Tongue (tissue), 1 donor: ENCODE measurements at regions not wholly inside any gene's neighbourhood (a gene's known extent, or its start where the extent isn't known, plus 50 kb on each side); places are given as distances from the start of the nearest gene placed in this dataset.
"Not testable (repeated sequence)": the region's sequence is repeated elsewhere in the genome, so short reads cannot be mapped to it uniquely, and the experiment has no call there.

Experiments
- DNase-seq: peaks from one replicate; pipeline ENCODE4 v3.0.0-alpha.2; 2015

DNA sequence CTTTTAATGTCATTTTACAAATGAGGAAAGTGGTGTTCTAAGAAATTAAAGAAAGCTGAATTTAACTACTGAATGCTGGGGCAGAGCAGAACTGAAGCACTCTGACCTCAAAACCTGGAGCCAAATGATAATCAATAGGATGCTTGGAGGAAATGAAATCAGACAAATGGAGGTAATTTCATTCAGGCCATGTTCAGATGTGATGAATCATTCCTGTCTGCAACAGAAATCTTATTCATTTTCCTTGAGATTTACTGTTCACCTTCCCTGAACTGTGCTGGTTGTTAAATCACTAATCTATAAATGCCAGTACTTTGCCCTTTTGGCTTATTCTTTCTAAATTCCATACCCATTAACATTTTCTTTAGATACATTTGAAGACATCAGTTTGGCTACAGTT is 85.6 kb upstream of the SNX7 start:
- DNase-seq: no peak

DNA sequence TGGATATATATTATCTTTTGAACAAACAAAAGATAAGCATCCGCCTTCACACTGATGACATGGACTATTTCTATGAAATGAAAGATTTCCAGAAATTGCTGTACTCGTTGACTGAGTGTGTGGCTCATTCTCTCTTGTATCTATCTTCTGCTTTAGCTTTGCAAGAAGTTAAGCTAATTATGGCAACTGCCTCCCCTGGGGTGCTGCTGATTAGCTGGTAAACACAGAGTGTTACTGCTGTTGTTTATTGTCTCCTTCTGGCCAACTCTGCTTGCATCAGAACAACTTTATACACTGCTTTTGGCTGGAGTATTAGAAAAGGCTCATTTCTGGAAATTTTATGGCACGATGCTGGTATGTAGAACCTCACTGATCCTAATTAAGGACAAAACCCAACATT is 95.6 kb upstream of the SNX7 start:
- DNase-seq: no peak

DNA sequence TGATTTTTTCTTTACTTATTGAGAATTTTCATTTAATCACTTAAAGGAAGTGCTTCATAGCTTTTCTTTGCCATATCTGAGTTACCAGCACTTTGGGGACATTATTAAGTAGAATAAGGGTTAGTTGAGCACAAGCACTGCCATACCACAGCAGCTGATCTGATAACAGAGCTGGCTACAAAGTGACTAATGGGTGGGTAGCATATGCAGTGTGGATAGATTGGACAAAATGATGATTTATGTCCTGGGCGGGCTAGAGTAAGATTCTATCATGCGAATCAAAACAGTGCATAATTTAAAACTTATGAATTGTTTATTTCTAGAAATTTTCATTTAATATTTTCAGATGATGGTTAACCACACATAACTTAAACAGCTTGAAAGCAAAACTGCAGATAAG is 102.2 kb upstream of the SNX7 start:
- DNase-seq: no peak

DNA sequence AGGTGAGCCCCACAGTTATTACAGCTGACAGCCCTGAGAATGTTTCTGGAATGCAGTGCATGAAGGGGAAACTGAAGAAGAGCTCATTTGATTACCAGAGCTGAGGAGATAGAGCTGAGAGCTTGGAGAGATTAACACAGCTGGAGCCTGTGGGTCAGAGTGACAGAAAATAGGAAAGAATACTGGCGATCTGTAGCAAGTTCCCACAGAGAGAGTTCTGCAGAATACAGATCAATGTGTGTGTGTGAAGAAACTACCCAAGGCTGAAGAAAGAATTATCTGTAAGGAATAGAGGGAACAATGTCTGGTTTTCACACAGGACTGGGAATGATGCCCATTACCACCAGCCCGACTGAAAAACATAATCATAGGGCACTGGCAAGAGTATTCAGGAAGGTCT is 103.6 kb upstream of the SNX7 start:
- DNase-seq: no peak

DNA sequence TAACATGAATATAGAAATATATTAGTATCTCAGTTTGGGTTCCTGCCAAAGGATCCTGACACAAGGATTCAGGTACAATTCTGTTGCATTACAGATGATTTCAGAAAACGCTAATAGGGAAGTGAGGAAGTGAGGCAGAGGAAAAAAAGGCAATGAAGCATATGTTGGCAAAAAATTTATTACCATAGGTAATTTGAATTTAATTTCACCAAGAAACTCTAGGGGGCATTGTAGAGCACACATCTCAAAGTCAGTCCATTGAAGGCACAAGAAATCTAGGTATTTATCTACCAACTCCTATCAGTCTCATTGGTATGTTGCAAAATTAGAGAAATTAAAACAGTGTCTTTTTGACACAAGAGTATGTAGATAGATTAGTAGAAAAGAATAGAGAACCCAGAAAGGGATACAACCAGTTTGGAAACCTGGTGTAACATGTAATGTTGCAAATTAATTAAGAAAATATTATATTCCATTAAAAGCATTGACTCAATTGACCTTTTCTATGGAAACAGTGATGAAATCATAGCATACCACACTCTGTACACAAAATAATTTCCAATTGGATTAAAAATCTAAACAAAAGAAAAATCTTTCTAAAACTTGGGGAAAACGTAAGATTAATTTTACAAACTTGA is 104.9 kb upstream of the SNX7 start:
- no peak for DNase-seq

DNA sequence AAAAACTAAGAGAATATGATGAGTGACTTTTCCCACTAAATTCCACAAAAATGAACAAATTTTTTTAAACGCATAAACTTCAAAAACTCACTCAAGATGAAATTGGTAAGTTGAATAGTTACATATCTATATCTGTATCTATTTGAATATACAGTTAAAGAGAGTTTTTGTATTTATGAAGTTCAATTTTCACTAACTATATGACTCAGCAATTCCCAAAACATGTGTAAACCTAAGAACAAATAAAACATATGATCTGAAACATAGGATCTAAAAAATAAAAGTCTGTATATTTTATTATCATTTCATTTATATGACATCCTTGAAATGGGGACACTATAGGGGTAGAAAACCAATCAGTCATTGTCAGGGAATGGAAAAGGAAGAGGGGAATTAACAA is 105.7 kb upstream of the SNX7 start:
- no peak for DNase-seq

DNA sequence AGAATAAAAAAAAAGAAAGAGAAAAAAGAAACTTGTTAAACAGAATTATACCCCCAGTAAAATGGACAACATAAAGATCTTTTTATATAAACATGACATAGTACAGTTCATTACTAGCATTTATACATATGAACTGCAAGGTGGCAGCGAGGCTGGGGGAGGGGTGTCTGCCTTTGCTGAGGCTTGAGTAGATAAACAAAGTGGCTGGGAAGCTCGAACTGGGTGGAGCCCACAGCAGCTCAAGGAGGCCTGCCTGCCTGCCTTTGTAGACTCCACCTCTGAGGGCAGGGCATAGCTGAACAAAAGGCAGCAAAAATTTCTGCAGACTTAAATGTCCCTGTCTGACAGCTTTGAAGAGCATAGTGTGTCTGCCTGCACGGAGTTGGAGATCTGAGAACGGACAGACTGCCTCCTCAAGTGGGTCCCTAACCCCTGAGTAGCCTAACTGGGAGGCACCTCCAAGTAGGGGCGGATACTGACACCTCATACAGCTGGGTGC is 108.9 kb upstream of the SNX7 start:
- not testable (repeated sequence) for DNase-seq

DNA sequence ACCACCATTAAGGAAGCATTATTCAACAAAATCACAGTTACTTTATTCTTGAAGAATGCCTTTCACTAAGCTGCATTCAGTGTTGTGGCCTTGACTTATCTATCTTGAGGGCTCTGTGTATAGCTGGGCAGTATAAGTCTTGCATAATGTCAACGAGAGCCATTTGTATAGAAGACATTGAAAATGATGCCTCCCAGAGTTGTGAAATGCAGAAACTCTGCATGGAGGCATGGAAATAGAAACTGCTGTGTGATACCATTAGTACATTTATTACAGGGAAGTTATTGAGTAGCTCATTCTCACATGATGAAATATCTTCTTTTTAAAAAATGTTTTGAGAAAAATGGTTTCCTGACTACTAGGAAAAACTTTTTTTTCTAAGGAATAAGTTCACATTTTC is 111.4 kb upstream of the SNX7 start:
- DNase-seq: no peak

DNA sequence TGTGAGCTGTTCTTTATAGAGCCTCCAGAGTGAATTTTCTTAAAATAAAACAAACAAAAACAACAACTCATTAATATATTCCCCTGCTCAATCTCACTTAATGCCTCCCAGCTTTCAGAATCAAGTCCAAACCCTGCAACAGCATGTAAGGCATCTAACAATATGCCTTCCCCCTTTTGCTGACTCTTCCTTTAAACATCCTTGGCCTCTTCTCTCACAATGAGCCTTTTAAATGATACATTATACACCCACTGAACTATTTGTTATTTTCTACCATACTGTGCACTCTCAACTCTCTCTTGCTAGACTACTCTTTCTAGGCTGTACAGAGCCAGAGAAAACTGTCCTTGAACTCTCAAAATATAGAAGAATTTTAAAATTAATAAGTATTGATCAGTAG is 115.2 kb upstream of the SNX7 start:
- no peak for DNase-seq

DNA sequence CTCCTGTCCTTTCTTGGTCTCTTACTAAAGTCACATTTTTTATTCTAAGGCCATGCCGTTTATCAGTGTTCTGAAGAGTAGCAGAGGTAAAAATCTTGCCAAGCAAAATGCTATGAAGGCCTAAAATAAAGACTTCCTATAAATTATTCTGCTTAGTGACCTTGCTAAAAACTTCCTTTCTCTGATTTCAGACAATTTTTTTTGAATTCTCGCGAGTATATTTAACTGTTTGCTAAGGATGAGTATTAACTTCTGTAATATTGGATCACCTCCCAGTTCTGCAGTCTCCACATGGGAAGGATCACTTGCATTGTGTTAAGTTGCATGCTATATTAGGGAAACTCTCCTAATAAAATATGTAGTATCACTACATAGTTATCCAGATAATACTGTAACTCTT is 123.4 kb upstream of the SNX7 start:
- DNase-seq: no peak

DNA sequence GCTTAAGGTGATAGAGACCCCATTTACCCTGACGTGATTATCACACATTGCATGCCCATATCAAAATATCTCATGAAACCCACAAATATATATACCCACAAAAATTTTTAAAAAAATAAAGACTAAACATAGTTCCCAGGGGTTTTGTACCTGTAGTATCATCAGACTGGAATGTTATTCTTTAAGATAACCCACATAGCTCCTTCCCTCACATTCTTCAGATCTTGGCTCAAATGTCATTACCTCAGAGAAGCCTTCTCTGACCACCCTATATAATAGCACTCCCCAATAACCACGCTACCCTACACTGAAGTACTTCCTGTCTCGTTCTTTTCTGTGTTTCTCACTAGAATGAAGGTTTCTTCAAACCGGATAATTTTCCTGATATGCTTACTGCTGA is 138.3 kb upstream of the SNX7 start:
- DNase-seq: no peak

DNA sequence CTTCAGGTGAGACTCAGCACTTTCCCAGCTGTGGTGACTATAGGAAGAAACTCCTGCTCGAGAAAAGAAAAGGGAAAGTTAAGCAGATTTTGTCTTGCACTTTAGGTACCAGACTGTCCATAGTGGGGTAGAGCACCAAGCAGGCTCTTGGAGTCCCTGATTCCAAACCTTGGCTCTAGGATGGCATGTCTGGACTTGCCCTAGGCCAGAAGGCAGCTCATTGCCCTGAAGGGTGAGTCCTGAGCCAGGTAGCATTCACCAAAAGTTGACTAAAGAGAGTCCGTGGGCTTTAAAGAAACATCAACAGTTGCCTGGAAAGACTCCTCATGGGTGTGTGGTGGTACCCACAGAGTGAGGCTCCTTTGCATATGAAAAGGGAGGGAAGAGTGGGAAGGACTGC is 145.2 kb upstream of the SNX7 start:
- no peak for DNase-seq

DNA sequence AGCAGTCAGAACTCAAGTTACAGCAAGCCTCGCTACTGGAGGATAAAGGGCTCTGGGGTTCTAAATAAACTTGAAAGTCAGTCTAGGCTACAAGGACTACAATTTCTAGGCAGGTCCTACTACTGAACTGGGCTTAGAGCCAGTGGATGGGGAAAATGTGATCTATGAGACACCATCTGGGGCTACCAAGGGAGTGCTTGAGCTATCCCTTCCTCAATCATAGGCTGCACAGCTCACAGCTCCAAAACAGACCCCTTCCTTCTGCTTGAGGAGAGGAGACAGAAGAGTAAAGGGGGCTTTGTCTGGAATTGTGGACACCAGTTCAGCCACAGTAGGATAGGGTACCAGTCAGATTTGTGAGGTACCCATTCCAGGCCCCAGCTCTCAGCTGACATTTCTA is 145.8 kb upstream of the SNX7 start:
- no peak for DNase-seq

DNA sequence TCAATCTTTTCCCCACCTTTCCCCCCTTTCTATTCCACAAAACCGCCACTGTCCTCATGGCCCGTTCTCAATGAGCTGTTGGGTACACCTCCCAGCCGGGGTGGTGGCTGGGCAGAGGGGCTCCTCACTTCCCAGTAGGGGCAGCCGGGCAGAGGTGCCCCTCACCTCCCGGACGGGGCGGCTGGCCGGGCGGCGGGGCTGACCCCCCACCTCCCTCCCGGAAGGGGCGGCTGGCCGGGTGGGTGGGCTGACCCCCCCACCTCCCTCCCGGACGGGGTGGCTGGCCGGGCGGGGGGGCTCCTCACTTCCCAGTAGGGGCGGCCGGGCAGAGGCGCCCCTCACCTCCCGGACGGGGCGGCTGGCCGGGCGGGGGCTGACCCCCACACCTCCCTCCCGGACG is 149.3 kb upstream of the SNX7 start:
- not testable (repeated sequence) for DNase-seq

DNA sequence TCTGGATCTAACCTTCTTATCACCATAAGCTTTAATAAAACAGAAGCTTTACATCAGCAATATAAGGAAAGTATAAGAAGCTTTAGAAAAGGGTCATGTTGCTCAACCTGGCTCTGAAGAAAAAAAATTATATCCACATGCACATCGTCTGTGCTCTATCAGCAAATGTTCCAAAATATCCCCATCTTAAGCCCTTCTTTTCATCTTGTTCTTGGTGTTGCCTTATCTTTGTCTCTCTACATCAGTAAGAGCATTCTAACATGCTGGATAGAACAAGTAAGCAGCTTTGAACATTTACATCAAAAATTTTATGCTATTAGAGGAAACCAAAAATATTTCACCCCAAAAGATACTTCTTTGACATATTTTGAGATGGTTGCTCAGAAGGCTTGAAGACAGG is 157.8 kb upstream of the SNX7 start:
- DNase-seq: no peak

DNA sequence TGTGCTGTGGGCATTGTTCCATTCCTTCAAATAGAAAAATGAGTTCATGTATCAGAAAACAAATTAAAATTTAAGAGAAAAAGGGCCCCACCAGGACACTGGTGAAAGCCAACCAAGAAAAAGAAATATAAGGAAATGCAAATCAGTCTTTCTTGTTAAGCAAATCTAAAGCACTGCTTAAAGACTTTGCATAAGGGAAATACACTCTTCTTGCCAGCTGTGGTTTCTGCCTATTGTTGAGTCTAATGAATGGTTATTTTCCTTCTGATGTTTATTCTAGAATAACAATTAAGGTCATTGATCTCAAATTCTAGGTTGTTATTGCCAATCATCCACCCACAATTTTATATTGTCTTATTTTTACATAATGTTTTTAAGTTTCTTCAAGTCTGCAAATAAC is 158.6 kb upstream of the SNX7 start:
- no peak for DNase-seq

DNA sequence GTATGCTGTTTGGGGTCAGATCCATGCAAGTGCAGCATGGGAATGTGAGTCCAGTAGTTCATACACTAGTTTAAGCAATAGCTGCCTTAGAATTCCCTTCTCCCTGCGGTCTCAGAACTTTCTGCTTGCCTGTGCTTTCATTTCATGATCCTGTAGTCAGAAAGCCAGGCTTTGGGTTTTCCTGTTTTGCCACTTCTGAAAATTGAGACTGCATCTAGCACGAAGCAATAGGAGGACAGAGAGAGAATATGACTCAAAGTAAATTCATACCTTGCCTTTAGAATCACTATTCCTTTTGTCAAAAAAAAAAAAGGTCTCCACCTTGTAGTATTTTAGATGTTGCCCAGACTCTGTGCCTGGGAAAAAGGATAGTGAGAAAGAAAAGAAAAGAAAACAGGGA is 161.2 kb upstream of the SNX7 start:
- DNase-seq: no peak

DNA sequence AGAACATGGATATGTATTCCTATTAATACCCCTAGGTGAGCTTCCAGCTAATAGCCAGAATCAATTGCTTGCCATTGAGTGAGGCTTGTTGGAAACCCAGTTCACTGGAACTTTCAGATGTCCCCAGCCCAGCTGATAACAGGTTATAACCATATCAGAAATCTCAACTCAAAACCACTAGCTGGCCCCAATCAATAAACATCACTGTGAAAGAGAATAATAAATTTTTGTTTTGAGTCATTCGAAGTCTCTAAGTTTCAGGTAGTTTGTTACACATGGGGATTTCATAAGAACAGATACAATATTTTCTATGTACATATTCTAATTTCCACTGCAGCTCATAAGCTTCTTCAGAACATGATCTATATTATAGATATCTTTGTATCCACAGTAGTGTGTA is 162.9 kb upstream of the SNX7 start:
- DNase-seq: no peak

DNA sequence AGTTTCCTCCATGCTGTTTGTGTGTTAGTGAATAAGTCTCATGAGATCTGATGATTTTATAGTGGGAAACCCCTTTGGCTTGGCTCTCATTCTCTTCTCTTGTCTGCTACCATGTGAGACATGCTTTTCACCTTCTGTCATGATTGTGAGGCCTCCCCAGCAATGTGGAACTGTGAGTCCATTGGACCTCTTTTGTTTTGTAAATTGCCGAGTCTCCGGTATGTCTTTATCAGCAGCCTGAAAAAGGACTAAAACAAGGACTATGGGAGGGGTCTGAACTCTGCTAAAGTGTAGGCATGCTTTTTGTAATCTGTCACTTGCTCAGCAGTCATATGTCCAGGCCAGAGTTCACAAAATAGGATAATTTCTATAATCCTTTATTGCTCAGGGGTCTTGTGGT is 164.0 kb upstream of the SNX7 start:
- DNase-seq: no peak

DNA sequence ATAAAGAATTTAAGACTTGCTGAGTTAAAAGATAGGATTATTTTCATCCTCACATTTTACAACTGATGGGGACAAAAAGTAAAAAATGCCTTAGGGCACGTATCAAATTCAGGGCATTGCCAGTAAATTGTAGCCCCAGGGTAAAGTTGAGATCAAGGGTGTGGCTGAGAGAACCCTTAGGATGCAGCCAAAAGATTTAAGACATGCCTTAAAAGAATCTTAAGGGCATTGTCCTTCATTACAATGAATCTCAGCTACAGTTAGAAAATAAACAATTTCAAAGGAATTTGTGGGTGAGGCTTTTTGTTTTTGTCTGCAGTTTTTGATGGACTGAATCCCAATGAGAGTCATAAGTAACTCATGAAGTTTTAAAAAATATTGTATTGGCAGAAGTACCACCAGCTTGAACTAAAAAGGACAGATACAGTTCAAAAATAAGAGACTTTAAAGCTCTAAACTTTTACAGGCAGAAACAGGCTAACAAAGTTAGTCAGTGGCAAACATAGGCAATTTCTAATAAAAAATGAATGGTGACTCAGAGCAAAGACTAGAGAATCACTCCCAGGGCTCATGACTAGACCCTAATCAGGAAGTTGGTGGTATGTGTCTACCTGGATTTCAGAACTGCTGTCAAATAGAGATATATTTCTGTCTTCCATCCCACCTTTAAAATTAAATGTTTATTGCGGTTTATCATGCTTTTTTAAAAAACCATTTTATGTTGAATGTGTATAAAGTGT is 165.1 kb upstream of the SNX7 start:
- no peak for DNase-seq

DNA sequence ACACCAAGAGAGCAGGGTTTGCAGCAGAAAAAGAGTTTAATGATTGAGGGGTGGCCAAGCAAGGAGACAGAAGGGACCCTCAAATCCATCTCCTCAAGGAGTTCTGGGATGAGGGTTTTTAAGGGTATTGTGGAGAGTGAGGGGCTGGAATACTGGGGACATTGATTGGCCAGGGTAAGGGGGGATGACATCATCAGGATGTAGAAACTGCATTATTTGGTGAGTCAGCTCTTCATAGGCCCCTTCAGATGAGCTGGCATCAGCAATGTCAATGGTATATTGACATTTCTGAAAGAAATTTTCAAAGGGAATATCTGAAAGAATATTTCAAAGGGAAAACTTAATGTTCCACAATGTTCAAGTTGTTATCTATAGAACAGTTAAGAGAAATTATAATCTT is 168.1 kb upstream of the SNX7 start:
- no peak for DNase-seq

DNA sequence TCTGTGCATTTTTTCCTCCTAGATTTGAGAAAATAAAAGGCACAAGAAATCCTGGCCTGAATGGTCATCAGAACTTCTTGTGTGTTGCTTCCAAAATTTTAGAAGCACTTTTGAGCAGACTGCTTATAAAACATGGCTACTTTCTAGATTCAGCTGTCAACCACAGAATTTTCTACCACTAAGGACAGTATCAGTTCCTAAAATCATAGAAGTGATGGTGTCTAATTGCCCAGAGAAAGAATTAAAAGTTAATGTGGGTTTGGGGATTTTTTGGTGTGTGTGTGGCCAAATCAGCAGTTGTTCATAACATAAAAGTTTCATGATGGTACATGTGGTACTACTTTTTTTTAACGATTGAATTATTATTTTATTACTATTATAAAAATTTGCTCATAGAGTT is 171.4 kb upstream of the SNX7 start:
- no peak for DNase-seq

DNA sequence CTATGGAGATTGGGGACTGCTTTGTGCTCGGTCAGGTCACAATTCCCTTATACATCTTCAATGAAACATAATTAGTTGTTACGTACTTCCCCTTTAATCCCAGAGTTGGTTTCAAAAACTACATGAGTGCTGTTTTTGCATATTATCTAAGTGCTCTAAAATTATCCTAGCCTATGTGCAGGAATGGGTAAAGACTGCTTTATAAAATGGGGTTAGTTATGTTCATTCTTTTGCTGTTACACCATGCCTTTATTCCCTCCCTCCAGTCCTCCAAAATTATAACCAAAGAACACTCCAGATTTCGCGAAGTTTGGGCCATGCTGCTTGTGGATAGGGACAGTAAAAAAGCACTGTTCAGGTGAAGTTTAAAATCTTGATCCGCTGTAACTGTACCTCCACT is 173.9 kb upstream of the SNX7 start:
- no peak for DNase-seq

DNA sequence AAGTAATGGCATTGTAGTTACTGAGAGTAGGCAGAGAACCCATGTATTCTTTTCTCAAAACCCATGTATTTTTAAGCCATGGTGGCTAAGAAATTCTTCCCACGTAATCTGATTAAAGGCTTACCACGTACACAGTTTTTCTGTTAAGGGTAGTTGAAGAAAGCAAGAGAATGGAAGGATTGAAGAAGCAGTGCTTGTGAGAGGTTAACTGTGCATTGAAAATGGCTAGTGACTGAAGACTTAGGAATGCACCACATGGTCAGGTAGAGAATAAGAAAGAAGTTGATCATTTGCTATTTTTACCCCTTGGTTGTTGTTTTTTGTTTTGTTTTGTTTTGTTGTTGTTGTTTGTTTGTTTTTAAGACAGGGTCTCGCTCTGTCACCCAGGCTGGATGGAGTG is 178.9 kb upstream of the SNX7 start:
- DNase-seq: no peak
